DMS 273 treated with DMSO at 0.1 percent for 48 hours (cell line): ENCODE measurements at regions not wholly inside any gene's neighbourhood (a gene's known extent, or its start where the extent isn't known, plus 50 kb on each side); places are given as distances from the start of the nearest gene placed in this dataset.
"Not testable (repeated sequence)": the region's sequence is repeated elsewhere in the genome, so short reads cannot be mapped to it uniquely, and the experiment has no call there.

Experiments used
- DNase-seq: peaks from one replicate; lab custom pipeline; 2025; lab: John Stamatoyannopoulos, UW

DNA sequence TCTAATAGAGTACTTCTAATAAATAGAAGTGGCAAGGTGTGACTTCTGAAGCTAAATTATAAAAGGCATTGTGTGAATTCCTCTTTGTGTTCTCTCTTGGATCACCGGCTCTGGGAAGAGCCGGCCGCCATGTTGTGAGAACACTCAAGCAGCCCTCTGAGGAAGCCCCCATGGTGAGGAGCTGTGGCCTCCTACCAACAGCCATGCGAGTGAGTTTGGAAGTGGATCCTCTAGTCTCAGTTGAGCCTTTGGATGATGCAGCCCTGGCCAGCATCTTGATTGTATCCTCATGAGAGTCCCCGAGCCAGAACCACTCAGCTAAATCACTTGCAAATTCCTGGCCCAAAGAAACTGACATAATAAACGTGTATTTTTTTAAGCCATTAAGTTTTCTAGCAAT, 94.5 kb upstream of the CARD11 start:
- no peak for DNase-seq

DNA sequence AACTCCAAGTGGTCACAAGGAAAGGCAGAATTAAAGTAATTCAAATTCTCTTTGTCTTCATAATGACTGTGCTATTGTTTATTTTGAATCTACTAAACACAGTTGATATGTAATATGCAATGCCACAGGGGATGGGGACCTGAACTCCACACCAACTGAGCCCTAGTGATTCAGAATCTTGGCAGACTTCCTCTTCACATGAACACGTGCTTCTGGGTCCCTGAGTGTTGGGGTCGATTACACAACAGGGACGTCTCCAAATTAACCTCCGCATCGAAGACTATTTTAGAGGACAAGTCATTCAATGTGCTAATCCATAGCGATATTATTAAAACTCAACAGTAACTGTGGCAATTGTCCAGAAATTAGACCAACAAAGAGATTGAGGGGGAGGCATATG, 95.3 kb upstream of the CARD11 start:
- no peak for DNase-seq

DNA sequence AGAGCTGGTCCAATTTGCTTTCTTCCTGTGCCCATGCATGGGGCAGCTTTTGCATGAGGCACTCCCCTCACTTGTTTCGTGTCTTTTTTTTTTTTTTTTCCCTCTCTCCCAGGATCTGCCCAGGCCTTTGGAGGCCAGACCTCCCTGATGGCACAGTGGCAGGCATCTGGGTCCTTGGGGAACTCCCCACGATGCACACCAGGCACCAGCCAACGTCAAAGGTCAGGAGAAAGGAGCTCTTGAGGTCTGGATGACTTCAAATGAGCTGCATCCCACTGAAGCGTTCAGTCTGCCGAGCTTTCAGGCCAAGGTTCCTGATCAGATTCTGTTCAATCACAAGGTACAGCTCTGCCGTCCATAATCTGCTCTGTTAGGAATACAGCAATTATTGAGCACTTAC, 97.2 kb upstream of the CARD11 start:
- no peak for DNase-seq

- no peak for DNase-seq
Measured at GRCh38 chr7:3141326-3141725, 97.7 kb upstream of the CARD11 start.

DNA sequence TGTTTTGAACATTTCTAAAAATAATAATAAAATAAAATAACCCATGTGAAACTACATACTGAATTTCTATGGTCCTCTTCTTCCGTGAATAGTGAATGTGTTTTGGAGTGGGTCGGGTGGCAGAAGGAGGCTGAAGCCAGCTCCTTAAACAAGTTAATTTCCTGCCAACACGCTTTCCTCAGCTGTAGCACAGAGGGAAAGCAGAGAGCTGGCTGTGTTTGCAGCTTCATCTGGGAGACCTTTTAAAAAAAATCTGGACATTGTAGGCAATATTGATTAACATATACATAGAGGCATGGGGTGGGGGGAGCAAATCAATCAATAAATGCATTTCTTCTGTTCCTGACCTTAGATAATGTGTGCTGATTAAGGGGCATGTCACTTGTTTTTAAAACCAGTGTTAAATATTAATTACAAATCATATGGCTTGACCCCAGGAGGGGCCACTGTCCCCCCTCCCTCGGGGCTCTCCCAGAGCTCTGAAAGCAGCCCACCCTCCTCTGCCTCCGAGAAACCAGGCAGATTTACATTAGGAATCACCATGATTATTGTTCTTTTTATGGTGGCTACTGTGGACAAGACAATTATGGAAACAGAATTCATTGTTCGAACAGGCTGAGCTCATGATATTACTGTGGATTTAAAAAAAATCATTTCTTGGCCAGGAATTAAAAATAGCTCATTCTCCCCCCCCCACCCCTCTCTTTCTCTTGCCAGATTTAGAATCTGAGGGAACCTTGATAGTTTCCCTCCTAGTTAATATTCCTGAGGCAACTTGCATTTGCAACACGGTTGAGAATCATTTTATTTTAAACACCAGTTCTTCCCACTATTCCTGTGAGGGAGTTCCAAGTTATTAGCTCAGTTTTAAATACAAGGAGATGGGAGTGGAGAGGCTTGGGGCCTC, 100.5 kb upstream of the CARD11 start:
- DNase-seq, result no peak

- not testable (repeated sequence) for DNase-seq
Measured at GRCh38 chr7:3144776-3145125, 101.1 kb upstream of the CARD11 start.

GRCh38 chr7:3146571-3147226, 103.0 kb upstream of the CARD11 start:
- no peak for DNase-seq

DNA sequence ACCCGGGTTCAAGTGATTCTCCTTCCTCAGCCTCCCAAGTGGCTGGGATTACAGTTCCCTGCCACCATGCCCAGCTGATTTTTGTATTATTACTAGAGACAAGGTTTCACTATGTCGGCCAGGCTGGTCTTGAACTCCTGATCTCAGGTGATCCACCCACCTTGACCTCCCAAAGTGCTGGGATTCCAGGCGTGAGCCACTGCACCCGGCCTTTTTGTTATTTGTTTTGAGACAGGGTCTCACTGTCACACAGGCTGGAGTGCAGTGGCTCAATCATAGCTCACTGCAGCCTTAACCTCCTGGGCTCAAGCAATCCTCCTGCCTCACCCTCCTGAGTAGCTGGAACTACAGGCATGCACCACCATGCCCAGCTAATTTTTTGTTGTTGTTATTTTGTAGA, 104.8 kb upstream of the CARD11 start:
- DNase-seq, result not testable (repeated sequence)

GRCh38 chr7:3149231-3149995, 105.7 kb upstream of the CARD11 start:
- DNase-seq, result no peak

DNA sequence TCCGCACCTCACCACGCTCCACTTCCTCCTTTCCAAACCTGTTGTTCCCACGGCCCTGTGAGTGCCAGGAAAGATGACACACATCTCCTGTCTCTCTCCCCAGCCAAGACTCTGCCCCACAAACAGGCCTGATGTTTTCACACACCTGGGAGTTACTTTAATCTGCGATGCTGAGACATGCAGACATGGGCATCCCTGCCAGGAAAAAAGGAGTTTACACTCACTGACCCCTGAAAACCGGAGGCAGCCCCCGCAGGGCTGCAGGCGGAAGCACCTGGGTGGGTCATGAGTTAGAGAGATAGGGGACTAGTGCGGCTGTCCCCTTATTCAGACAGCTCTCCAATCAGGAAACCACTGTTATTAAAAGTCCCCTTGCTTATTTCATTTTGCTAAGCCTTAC, 106.4 kb upstream of the CARD11 start:
- no peak for DNase-seq

DNA sequence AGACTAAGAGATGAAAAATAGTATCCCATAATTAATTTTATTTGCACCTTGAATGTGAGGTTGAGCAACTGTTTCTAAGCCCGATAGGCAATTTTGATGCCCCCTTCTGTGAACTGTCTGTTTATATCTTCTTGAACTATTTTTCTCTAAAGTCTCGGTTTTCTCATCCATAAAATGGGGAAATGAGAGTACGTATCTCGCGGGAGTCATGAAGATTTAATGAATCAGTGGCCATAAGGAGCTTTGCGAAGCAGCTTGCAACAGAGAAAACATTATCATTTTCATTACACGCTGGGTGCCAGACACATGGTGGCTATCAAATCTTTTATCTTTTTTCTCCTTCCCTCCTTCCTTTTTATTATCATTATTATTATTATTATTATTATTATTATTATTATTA, 108.1 kb upstream of the CARD11 start:
- no peak for DNase-seq

GRCh38 chr7:3152714-3153113, 109.0 kb upstream of the CARD11 start:
- DNase-seq, result no peak

DNA sequence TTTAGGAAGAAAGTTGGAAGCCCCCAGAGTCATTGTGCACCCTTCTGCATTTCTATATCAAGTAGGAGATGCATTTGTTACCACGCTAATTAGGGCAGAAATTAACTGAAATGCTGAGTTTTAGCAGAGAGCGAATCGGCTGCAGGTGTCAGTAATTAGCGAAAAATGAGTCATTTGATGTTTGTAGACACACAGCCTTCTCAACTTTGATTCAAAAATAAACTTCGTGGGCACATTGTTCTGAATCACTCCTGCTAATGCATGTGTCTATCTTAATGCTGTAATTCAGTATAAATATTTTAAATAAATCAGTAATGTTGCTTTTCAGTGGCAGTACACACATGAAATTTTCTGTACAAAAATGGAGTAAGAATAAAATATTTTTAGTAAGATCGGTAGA, 109.5 kb upstream of the CARD11 start:
- no peak for DNase-seq

DNA sequence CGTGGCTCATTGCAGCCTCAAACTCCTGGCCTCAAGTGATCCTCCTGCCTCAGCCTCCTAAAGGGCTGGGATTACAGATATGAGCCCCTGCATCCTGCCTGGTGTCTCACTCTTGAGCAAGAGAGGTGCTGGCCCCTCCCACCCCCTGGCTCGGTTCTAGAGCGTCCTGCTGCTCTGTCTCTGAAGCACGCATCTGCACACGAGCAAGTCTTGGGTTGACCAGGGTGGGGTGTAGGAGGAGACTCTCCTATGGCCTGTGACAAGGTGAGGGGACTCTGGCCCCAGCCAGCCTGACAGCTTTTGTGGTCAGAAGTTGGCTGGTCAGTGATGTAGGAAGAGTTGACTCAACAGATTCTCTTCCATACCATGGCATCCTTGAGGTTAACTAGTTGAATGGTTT, 110.7 kb upstream of the CARD11 start:
- no peak for DNase-seq

DNA sequence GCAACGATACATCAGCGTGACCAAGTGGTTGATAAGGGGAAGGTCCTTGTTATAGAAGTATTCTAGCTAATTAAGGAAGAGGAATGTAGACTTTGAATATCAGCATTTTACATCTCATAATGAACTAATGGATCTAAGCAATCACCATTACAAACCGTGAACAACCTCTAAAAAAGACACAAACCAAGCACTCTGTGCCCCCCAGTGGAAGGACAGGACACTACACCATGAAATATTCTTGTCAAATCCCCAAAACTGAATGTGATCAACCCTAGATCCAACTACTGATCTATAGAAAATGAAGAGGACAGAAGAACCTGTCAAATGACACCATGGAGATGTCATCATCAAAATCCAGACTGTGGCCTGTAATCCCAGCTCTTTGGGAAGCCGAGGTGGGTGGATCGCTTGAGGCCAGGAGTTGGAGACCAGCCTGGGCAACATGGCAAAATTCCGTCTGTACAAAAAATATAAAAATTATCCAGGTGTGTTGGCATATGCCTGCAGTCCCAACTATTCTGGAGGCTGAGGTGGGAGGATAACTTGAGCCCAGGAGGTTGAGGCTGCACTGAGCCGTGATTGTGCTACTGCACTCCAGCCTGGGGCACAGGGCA, 111.3 kb upstream of the CARD11 start:
- peak; percentile 54 for DNase-seq

- no peak for DNase-seq
Measured at GRCh38 chr7:3156508-3156907, 112.8 kb upstream of the CARD11 start.

- DNase-seq, result no peak
Measured at GRCh38 chr7:3157566-3158287, 114.1 kb upstream of the CARD11 start.

GRCh38 chr7:3158341-3158760, 114.7 kb upstream of the CARD11 start:
- DNase-seq, result no peak

GRCh38 chr7:3159039-3159438, 115.4 kb upstream of the CARD11 start:
- no peak for DNase-seq

DNA sequence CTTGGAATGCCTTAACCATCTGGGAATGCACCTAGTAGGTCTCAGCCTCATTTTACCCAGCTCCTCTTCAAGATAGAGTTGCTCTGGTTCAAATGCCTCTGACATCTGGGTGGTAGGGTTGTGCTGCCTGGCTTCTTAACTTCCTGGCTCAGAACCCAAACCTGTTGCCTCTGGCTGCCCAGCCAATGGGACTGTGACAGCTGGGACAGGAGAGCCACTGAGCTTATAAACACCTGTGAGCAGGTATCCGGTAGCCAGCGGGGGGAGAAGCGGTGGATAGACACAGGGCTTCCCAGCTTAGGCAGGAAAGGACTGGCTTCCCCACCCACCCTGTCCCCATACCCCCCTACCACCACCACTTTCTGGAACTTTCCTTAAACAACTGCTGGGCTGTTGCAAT, 115.8 kb upstream of the CARD11 start:
- DNase-seq, result no peak

DNA sequence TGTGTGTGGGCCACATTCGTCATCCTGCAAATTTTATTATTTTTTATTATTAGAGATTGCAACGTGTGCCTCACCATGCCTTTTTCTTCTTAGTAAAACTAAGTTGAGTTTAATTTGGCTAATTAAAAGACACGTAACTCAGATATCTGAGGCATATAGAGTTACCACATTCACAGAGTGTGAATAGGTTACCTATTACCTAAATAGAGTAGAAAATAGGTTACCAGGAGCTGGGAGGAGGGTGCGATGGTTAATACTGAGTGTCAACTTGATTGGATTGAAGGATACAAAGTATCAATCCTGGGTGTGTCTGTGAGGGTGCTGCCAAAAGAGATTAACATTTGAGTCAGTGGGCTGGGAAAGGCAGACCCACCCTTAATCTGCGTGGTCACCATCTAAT, 116.3 kb upstream of the CARD11 start:
- DNase-seq, result not testable (repeated sequence)

DNA sequence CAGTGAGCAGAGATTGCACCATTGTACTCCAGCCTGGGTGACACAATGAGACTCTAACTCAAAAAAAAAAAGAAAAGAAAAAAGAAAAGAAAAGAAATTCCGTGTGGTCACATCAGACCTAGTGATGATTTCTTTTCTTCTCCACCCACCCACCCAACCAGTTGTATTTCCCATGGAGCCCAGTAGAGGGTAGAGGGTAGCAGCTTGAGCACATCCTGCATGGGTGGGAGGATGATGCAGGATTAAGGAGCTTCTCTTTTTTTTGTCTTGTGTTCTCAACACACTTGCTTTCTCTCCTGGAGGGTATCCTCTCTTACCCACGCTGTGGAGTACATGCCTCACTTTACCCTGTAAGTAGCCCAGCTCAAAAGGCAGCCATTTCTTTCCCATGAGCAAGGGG, 118.6 kb upstream of the CARD11 start:
- no peak for DNase-seq
